ENCODE measurements at regions not wholly inside any gene's neighbourhood (a gene's known extent, or its start where the extent isn't known, plus 50 kb on each side); places are given as distances from the start of the nearest gene placed in this dataset.

- TF ChIP-seq CTCF (IDR thresholded peaks at IDR 0.05; ENCODE audit: low read depth, low read length, poor library complexity, severe bottlenecking) (no peak), EZH2phosphoT487 (IDR thresholded peaks at IDR 0.05; ENCODE audit: borderline replicate concordance, low read length) (no peak)
These were observed 256.6 kb downstream of the CNTN3 start for GRCh38 chr3:74357881-74358280.
